ENCODE measurements at regions not wholly inside any gene's neighbourhood (a gene's known extent, or its start where the extent isn't known, plus 50 kb on each side); places are given as distances from the start of the nearest gene placed in this dataset.
A peak's percentile ranks its signal among the peaks of the same experiment; 100 is the strongest.

- no peak overlapping the region for H2BK20ac ChIP-seq (ENCODE audit: low read depth, low read length, poor library complexity, severe bottlenecking)
- no peak overlapping the region for H3K18ac ChIP-seq (ENCODE audit: insufficient read length, low read depth, low read length)
- Mint-ChIP-seq H3K4me3 (no peak overlapping the region), H3K4me1 (peaks cover 24 to 29% of the 10 kb centered on the region in 2 experiments), H3K27me3 (ENCODE audit: low read depth) (no peaks in the 10 kb centered on the region), H3K9me3 (peaks cover 3% of the 10 kb centered on the region in 2 experiments; a peak in 4 of 5 replicates), H3K27ac (peak overlapping the region; percentile 17 to 62 (median 50); a peak in 3 of 7 replicates), H3K36me3 (ENCODE audit: insufficient read depth in 1 of 3, low read depth in 3 of 3) (peaks cover 2 to 4% (median 4%) of the 10 kb centered on the region in 3 experiments; a peak in 5 of 7 replicates)
- no peaks in the 10 kb centered on the region for H3K23me2 ChIP-seq (ENCODE audit: insufficient read length, low read depth, low read length, poor library complexity, severe bottlenecking)
- no CpG with 5 or more reads among the region's 4 CpGs for WGBS (ENCODE audit: extremely low coverage, insufficient read length, low lambda C conversion rate)
- no peak overlapping the region for H3K4me2 ChIP-seq (ENCODE audit: insufficient read depth, insufficient read length, low read length)
- no peak overlapping the region for H2BK12ac ChIP-seq (ENCODE audit: insufficient read length, low read depth, low read length)
- H2BK5ac ChIP-seq (ENCODE audit: insufficient read length, low read length), result no peak overlapping the region
- H3K4ac ChIP-seq (ENCODE audit: low read depth, low read length), result no peak overlapping the region
- no peak overlapping the region for H3K27ac ChIP-seq (ENCODE audit: insufficient read length, low read depth, low read length)
- H3K79me2 ChIP-seq (ENCODE audit: insufficient read depth, low read length), result peaks cover 7% of the 10 kb centered on the region; the same call in 1 of the 2 replicates
- no peak for DNase-seq
- H3K14ac ChIP-seq (ENCODE audit: insufficient read depth, low read length), result no peak overlapping the region
- no peak overlapping the region for H3T11ph ChIP-seq (ENCODE audit: low read length)
- no peak overlapping the region for H3K9ac ChIP-seq (ENCODE audit: extremely low read depth, insufficient read length, low read length)
- H4K8ac ChIP-seq (replicated peaks; ENCODE audit: insufficient read length, low read depth, low read length), result no peak overlapping the region
- no peak overlapping the region for H3K56ac ChIP-seq (ENCODE audit: insufficient read length, low read depth, low read length)
- H3K9me3 ChIP-seq (ENCODE audit: control insufficient read depth, low read depth, low read length), result no peaks in the 10 kb centered on the region
- no peak overlapping the region for H2BK15ac ChIP-seq (ENCODE audit: low read depth, low read length)
- no peak; the same call in 2 of the 3 replicates for TF ChIP-seq CTCF (conservative IDR thresholded peaks at IDR 0.05)
- no peak overlapping the region for H3K23ac ChIP-seq (ENCODE audit: insufficient read length, low read depth, low read length)
- H2AFZ ChIP-seq (ENCODE audit: low read length), result no peak overlapping the region
- H4K5ac ChIP-seq (ENCODE audit: insufficient read length, low read depth, low read length), result no peak overlapping the region
- peaks cover 9% of the 10 kb centered on the region for H3K4me1 ChIP-seq (ENCODE audit: insufficient read depth, low read length)
- no peak overlapping the region for H2AK5ac ChIP-seq (ENCODE audit: insufficient read length, low read length)
- H4K20me1 ChIP-seq (ENCODE audit: control insufficient read depth, insufficient read depth, insufficient read length), result no peaks in the 10 kb centered on the region
- no peak overlapping the region for H2BK120ac ChIP-seq (ENCODE audit: low read depth, low read length, poor library complexity, severe bottlenecking)
- no peaks in the 10 kb centered on the region for H3K27me3 ChIP-seq (ENCODE audit: insufficient read depth, low read length)
- H4K91ac ChIP-seq (ENCODE audit: insufficient read length, low read depth, low read length), result no peak overlapping the region
- peaks cover 10% of the 10 kb centered on the region for H3K79me1 ChIP-seq (ENCODE audit: insufficient read depth, low read depth, low read length, poor library complexity, severe bottlenecking)
These were observed 60.3 kb downstream of the UTRN start for GRCh38 chr6:144345451-144345850.

Measured in H9 (cell line).